ENCODE measurements at regions not wholly inside any gene's neighbourhood (a gene's known extent, or its start where the extent isn't known, plus 50 kb on each side); places are given as distances from the start of the nearest gene placed in this dataset.

DNA sequence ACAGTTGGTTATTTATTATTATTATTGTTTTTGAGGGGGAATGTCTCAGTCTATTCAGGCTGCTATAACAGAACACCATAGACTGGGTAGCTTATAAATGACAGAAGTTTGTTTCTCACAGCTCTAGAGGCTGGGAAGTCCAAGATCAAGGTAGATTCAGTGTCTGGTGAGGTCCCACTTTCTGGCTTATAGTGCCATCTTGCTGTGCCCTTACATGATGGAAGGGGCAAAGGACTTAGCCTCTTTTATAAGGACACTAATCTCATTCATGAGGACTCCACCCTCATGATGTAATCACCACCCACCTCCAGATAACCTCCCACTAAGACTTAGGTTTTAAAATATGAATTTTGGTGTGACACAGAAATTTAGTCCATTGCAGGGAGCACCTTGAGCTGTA is 224.6 kb downstream of the HAPSTR1 start:
- TF ChIP-seq, protein P1, sequence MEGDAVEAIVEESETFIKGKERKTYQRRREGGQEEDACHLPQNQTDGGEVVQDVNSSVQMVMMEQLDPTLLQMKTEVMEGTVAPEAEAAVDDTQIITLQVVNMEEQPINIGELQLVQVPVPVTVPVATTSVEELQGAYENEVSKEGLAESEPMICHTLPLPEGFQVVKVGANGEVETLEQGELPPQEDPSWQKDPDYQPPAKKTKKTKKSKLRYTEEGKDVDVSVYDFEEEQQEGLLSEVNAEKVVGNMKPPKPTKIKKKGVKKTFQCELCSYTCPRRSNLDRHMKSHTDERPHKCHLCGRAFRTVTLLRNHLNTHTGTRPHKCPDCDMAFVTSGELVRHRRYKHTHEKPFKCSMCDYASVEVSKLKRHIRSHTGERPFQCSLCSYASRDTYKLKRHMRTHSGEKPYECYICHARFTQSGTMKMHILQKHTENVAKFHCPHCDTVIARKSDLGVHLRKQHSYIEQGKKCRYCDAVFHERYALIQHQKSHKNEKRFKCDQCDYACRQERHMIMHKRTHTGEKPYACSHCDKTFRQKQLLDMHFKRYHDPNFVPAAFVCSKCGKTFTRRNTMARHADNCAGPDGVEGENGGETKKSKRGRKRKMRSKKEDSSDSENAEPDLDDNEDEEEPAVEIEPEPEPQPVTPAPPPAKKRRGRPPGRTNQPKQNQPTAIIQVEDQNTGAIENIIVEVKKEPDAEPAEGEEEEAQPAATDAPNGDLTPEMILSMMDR (IDR thresholded peaks at IDR 0.05; ENCODE audit: insufficient read depth, low read length, poor library complexity, severe bottlenecking), result no peak
- TF ChIP-seq EZH2phosphoT487 (conservative IDR thresholded peaks at IDR 0.05; ENCODE audit: low read length), result no peak
